IMR-90 (cell line): ENCODE measurements at regions not wholly inside any gene's neighbourhood (a gene's known extent, or its start where the extent isn't known, plus 50 kb on each side); places are given as distances from the start of the nearest gene placed in this dataset.

Experiments
- ATAC-seq: fragments of 200-7000 bp; cut with Tn5 transposase; 2 replicates; pipeline ENCODE4 v1.9.1; 2020; ENCODE audit warnings: low read depth, mild to moderate bottlenecking, moderate library complexity
- BruUV-seq: library from RNA; stranded (reverse); fragments of 400-500 nt; replicated peaks from 2 replicates; lab custom pipeline; 2021; lab: Mats Ljungman, UMichigan
- CTCF ChIA-PET: fragments of 300-600 bp; formaldehyde crosslinking; extraction: SDS; loops from one replicate; lab custom pipeline; 2021; ENCODE audit warnings: antibody characterized with exemption; lab: Yijun Ruan, JAX
- POLR2A ChIA-PET: fragments of 300-600 bp; sonication (Branson Sonifier 250); formaldehyde crosslinking; loops from one replicate; lab custom pipeline; 2022; ENCODE audit warnings: antibody characterized with exemption; ENCODE audit not compliant: unreplicated experiment; lab: Charles Lee
- DNase-seq: peaks from one replicate; pipeline ENCODE4 v3.0.0; 2013
- H2AFZ ChIP-seq: replicated peaks from 2 replicates; pipeline ENCODE3; 2013; ENCODE audit warnings: low read length, mild to moderate bottlenecking; ENCODE audit not compliant: poor library complexity
- H2AK5ac ChIP-seq: 2 replicates; pipeline ENCODE4 v1.6.1; 2013; ENCODE audit warnings: low read depth, low read length, inconsistent platforms
- H2AK9ac ChIP-seq: replicated peaks from 2 replicates; pipeline ENCODE3; 2013; ENCODE audit warnings: mild to moderate bottlenecking, low read depth, low read length, moderate library complexity; ENCODE audit not compliant: poor library complexity
- H2BK120ac ChIP-seq: 2 replicates; pipeline ENCODE4 v1.6.1; 2013; ENCODE audit warnings: low read depth, low read length, inconsistent platforms
- H2BK15ac ChIP-seq: 3 replicates; pipeline ENCODE4 v1.6.1; 2013; ENCODE audit warnings: low read depth, low read length, inconsistent platforms
- H2BK20ac ChIP-seq: 2 replicates; pipeline ENCODE4 v1.6.1; 2013; ENCODE audit warnings: low read depth, mild to moderate bottlenecking, inconsistent platforms, low read length, moderate library complexity
- H2BK5ac ChIP-seq: 2 replicates; pipeline ENCODE4 v1.6.1; 2013; ENCODE audit warnings: mild to moderate bottlenecking, low read depth, low read length, inconsistent platforms; ENCODE audit not compliant: poor library complexity, severe bottlenecking
- H3K14ac ChIP-seq: replicated peaks from 2 replicates; pipeline ENCODE4 v1.6.1; 2013; ENCODE audit warnings: low read depth, low read length, inconsistent platforms
- H3K18ac ChIP-seq: 2 replicates; pipeline ENCODE4 v1.6.1; 2013; ENCODE audit warnings: low read depth, low read length, control low read depth
- H3K23ac ChIP-seq: 2 replicates; pipeline ENCODE4 v1.6.1; 2013; ENCODE audit warnings: low read depth, low read length, inconsistent platforms
- H3K27ac ChIP-seq: 2 replicates; pipeline ENCODE4 v1.5.1; 2013; ENCODE audit warnings: mild to moderate bottlenecking, control low read depth, low read length; ENCODE audit not compliant: insufficient read depth
- H3K27me3 ChIP-seq: 2 replicates; pipeline ENCODE4 v1.6.1; 2013; ENCODE audit warnings: low read length; ENCODE audit not compliant: control insufficient read depth, insufficient read depth
- H3K36me3 ChIP-seq: 2 replicates; pipeline ENCODE4 v1.6.1; 2013; ENCODE audit warnings: low read length, mixed read lengths; ENCODE audit not compliant: control insufficient read depth, insufficient read depth
- H3K4ac ChIP-seq: 2 replicates; pipeline ENCODE4 v1.6.1; 2013; ENCODE audit warnings: low read depth, low read length, inconsistent platforms
- H3K4me1 ChIP-seq: 2 replicates; pipeline ENCODE4 v1.6.1; 2013; ENCODE audit warnings: low read length, mixed read lengths; ENCODE audit not compliant: control insufficient read depth, insufficient read depth
- H3K4me2 ChIP-seq: 2 replicates; pipeline ENCODE4 v1.6.1; 2013; ENCODE audit warnings: low read depth, mild to moderate bottlenecking, control low read depth, low read length, moderate library complexity
- H3K4me3 ChIP-seq: 2 replicates; pipeline ENCODE4 v1.5.1; 2013; ENCODE audit warnings: low read depth, mild to moderate bottlenecking, control low read depth, low read length, moderate library complexity; ENCODE audit not compliant: insufficient read depth
- H3K56ac ChIP-seq: 2 replicates; pipeline ENCODE4 v1.6.1; 2013; ENCODE audit warnings: low read length, inconsistent platforms; ENCODE audit not compliant: insufficient read depth; ENCODE audit errors: extremely low read depth
- H3K79me1 ChIP-seq, 2 experiments: 2 replicates each; pipeline ENCODE4 v1.6.1; 2013; ENCODE audit warnings: low read length in 2 of 2, inconsistent platforms in 1 of 2, low read depth in 1 of 2
- H3K9ac ChIP-seq: 2 replicates; pipeline ENCODE4 v1.6.1; 2013; ENCODE audit warnings: low read depth, low read length, control low read depth
- H3K9me1 ChIP-seq: 2 replicates; pipeline ENCODE4 v1.6.1; 2013; ENCODE audit warnings: low read length, inconsistent platforms; ENCODE audit not compliant: insufficient read depth
- H3K9me3 ChIP-seq: 2 replicates; pipeline ENCODE4 v1.6.1; 2013; ENCODE audit warnings: low read length; ENCODE audit not compliant: control insufficient read depth, insufficient read depth
- H4K20me1 ChIP-seq: 2 replicates; pipeline ENCODE4 v1.6.1; 2013; ENCODE audit warnings: low read length, inconsistent platforms; ENCODE audit not compliant: insufficient read depth
- H4K5ac ChIP-seq: 2 replicates; pipeline ENCODE4 v1.6.1; 2013; ENCODE audit warnings: mild to moderate bottlenecking, low read depth, low read length, control low read depth
- H4K8ac ChIP-seq, 2 experiments: 2 replicates each; pipeline ENCODE4 v1.6.1; 2013; ENCODE audit warnings: low read depth in 2 of 2, low read length in 2 of 2, control low read depth in 1 of 2, inconsistent platforms in 1 of 2
- H4K91ac ChIP-seq: 2 replicates; pipeline ENCODE4 v1.6.1; 2013; ENCODE audit warnings: low read depth, low read length, inconsistent platforms; ENCODE audit not compliant: insufficient read depth
- ELK1 ChIP-seq: fragments of 150-350 bp; IDR thresholded peaks from 2 replicates; pipeline ENCODE4 v1.6.1; 2016; ENCODE audit warnings: low read depth, mild to moderate bottlenecking, low read length, moderate library complexity, borderline replicate concordance
- MAFK ChIP-seq: IDR thresholded peaks from 2 replicates; pipeline ENCODE4 v1.6.1; 2012; ENCODE audit warnings: low read depth, low read length, improper control_type of control experiment
- MAZ ChIP-seq: IDR thresholded peaks from 2 replicates; pipeline ENCODE4 v1.6.1; 2012; ENCODE audit warnings: low read depth, mild to moderate bottlenecking, low read length, improper control_type of control experiment, moderate library complexity, borderline replicate concordance
- POLR2A ChIP-seq: IDR thresholded peaks from 2 replicates; pipeline ENCODE4 v1.6.1; 2012; ENCODE audit warnings: mild to moderate bottlenecking, low read depth, low read length
- RCOR1 ChIP-seq: IDR thresholded peaks from 2 replicates; pipeline ENCODE4 v1.6.1; 2012; ENCODE audit warnings: mild to moderate bottlenecking, low read length, improper control_type of control experiment; ENCODE audit not compliant: insufficient replicate concordance
- SMC3 ChIP-seq: fragments of 150-350 bp; IDR thresholded peaks from 2 replicates; pipeline ENCODE4 v1.6.1; 2016; ENCODE audit warnings: low read depth, mild to moderate bottlenecking, antibody characterized with exemption, low read length, moderate library complexity
- USF2 ChIP-seq: fragments of 150-350 bp; IDR thresholded peaks from 2 replicates; pipeline ENCODE4 v1.6.1; 2017; ENCODE audit warnings: mild to moderate bottlenecking, antibody characterized with exemption, low read length, low read depth
- WGBS, 2 experiments: methylation state at CpG; one replicate each; pipeline versions ENCODE4 v1.1.5 to v1.1.7; 2013; ENCODE audit warnings: missing lambda C conversion rate in 2 of 2; ENCODE audit not compliant: insufficient read length in 1 of 2; ENCODE audit errors: extremely low coverage in 2 of 2; 5-methylcytosine and 5-hydroxymethylcytosine counted together
- dilution Hi-C: fragments of 300-500 bp; cut with HindIII; formaldehyde crosslinking; loops from one replicate; pipeline ENCODE4 v1.14.3; 2018; ENCODE audit warnings: low sequenced_read_pairs; ENCODE audit not compliant: unreplicated experiment
- in situ Hi-C: fragments of 300-500 bp; cut with MboI; formaldehyde crosslinking; loops from 3 replicates; pipeline ENCODE4 v1.14.3; 2019; ENCODE audit warnings: low sequenced_read_pairs, inconsistent platforms, mixed read lengths
- intact Hi-C: fragments of 100-400 bp; cut with micrococcal nuclease; formaldehyde crosslinking; loops from 2 replicates; pipeline ENCODE4 v1.10.0; 2022

- Histone ChIP-seq H2BK15ac (no peak overlapping the region), H3K4me2 (no peak overlapping the region), H4K20me1 (no peaks in the 10 kb centered on the region), H2BK120ac (no peak overlapping the region), H3K79me1 (no peaks in the 10 kb centered on the region), H3K4me3 (no peak overlapping the region), H4K91ac (no peak overlapping the region), H3K18ac (no peak overlapping the region), H3K9me1 (no peaks in the 10 kb centered on the region), H4K8ac (no peak overlapping the region), H4K5ac (no peak overlapping the region), H2BK5ac (no peak overlapping the region), H3K9ac (no peak overlapping the region), H3K56ac (no peak overlapping the region), H3K9me3 (no peaks in the 10 kb centered on the region), H2AK5ac (no peak overlapping the region), H3K14ac (no peak overlapping the region), H3K23ac (no peak overlapping the region), H3K27ac (no peak overlapping the region), H2BK20ac (no peak overlapping the region), H3K4me1 (0 out of 2 replicates have a peak, but pooled peaks cover 2% of the 10 kb centered on the region), H3K36me3 (no peaks in the 10 kb centered on the region), H2AFZ (no peak overlapping the region), H3K4ac (no peak overlapping the region), H2AK9ac (no peak overlapping the region), H3K27me3 (no peaks in the 10 kb centered on the region)
- dilution Hi-C loops: no loop called here
- ATAC-seq (no peak), DNase-seq (no peak)
- ChIA-PET CTCF (no interaction called here), POLR2A (no interaction called here)
- no TSS peak for BruUV-seq
- WGBS, 2 experiments: 93% methylated on average over 3 of the region's 12 CpGs; no CpG with 5 or more reads in 1 of the 2 experiments
- intact Hi-C loops: no loop called here
- TF ChIP-seq USF2 (no peak), ELK1 (no peak), POLR2A (no peak), RCOR1 (no peak), MAFK (no peak), SMC3 (no peak), MAZ (no peak)
- in situ Hi-C loops: no loop called here
Measured at GRCh38 chr4:125676583-125676982, 361.8 kb downstream of the FAT4 start.
